Psoas muscle (tissue), 7 donors: ENCODE measurements at regions not wholly inside any gene's neighbourhood (a gene's known extent, or its start where the extent isn't known, plus 50 kb on each side); places are given as distances from the start of the nearest gene placed in this dataset.

Experiments
- ATAC-seq, 4 donors: fragments of 200-7000 bp; cut with Tn5 transposase; one replicate each; pipeline ENCODE4 v1.9.1; 2020; ENCODE audit warnings: moderate library complexity in 3 of 4, mild to moderate bottlenecking in 2 of 4
- DNase-seq, 2 donors: peaks; one replicate each; pipeline ENCODE4 v3.0.0-alpha.2; 2020
- H3K27ac ChIP-seq: fragments of 200-600 bp; one replicate; pipeline ENCODE4 v1.8.0; 2022
- H3K27me3 ChIP-seq, 3 donors: fragments of 200-600 bp in 1 of 3; one replicate each; pipeline versions ENCODE4 v1.6.1 to v1.8.0; 2013 to 2022; ENCODE audit warnings: low read length in 2 of 3, mild to moderate bottlenecking in 2 of 3, moderate library complexity in 1 of 3; ENCODE audit not compliant: insufficient read depth in 3 of 3
- H3K36me3 ChIP-seq, 2 donors: fragments of 200-600 bp in 1 of 2; one replicate each; pipeline versions ENCODE4 v1.6.1 to v1.8.0; 2013 to 2022; ENCODE audit warnings: low read depth in 1 of 2, mild to moderate bottlenecking in 1 of 2, moderate library complexity in 1 of 2; ENCODE audit not compliant: insufficient read depth in 1 of 2
- H3K4me1 ChIP-seq: fragments of 200-600 bp; one replicate; pipeline ENCODE4 v1.8.0; 2022
- H3K4me3 ChIP-seq: fragments of 200-600 bp; one replicate; pipeline ENCODE4 v1.8.0; 2022; ENCODE audit warnings: mild to moderate bottlenecking
- H3K9me3 ChIP-seq: fragments of 200-600 bp; one replicate; pipeline ENCODE4 v1.8.0; 2022
- WGBS, 3 donors: extraction: QIAGEN DNeasy Blood & Tissue Kit; methylation state at CpG; one replicate each; pipeline versions ENCODE4 v1.1.6 to v1.1.7; 2013; 5-methylcytosine and 5-hydroxymethylcytosine counted together
- intact Hi-C, 2 donors: fragments of 100-400 bp; cut with DNase I; formaldehyde crosslinking; loops; one replicate each; pipeline versions ENCODE4 v1.11.0 to v1.14.2; 2022
- TF ChIP-seq, protein P1 (sequence below): fragments of 200-600 bp; IDR thresholded peaks from one replicate; pipeline ENCODE4 v1.8.0; 2022; ENCODE audit warnings: antibody characterized with exemption
- donor health status: healthy with polysubstance abuse.
- donor health status: DM: no; HTN: no; CAD: no; lungs with moderate emphysema.
- donor health status: Bipolar disorder and iron deficiency.
- donor health status: healthy.
- donor health status: DM: yes; HTN: yes; CAD: no.
- donor health status: DM: no; HTN: no; CAD: no.
- donor health status: DM: yes; HTN: yes; CAD: no.

DNA sequence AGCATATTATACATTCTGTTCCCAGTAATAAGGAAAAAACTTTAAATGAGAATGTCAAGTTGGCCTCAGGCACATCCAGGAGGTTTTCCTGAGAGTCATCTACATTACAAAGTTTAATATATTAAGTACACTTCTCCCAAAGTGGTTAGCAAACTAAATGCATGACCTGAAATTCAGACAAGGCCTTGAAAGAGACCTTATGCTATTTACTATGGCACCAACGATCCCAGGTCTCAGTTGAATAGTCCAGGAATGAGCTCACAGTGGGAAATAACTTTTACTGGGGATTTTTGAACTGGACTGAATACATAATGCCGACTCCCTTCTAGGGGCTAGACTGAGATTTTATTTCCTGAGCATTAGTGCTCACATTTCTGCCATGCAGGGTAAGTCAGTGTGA is 1577.5 kb upstream of the PCDH7 start:
- no peak overlapping the region for H3K4me3 ChIP-seq
- no peak for ATAC-seq
- no peak overlapping the region for H3K27ac ChIP-seq

DNA sequence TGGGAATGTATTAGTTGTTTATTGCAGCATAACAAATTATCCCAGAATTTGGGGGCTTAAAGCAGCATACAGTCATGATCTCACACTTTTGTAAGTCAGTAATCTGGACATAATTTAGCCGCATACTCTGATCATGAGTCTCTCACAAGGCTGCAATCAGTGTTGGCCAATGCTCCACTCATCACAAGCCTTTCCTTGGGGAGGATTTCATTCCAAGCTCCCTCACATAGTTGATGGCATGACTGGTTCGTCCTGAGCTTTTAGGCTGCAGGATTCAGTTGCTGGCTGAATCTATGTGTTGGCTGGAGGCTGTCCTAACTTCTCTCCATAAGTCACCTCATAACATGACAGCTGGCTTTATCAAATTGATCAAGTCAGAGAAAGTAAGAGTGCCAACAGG is 1568.6 kb upstream of the PCDH7 start:
- Histone ChIP-seq H3K4me3 (no peak overlapping the region), H3K4me1 (no peaks in the 10 kb centered on the region), H3K36me3 (no peaks in the 10 kb centered on the region), H3K9me3 (no peaks in the 10 kb centered on the region), H3K27me3 (no peaks in the 10 kb centered on the region), H3K27ac (no peak overlapping the region)
- ATAC-seq (no peak), DNase-seq (no peak)
- intact Hi-C loops = no loop called here
- TF ChIP-seq, protein P1, sequence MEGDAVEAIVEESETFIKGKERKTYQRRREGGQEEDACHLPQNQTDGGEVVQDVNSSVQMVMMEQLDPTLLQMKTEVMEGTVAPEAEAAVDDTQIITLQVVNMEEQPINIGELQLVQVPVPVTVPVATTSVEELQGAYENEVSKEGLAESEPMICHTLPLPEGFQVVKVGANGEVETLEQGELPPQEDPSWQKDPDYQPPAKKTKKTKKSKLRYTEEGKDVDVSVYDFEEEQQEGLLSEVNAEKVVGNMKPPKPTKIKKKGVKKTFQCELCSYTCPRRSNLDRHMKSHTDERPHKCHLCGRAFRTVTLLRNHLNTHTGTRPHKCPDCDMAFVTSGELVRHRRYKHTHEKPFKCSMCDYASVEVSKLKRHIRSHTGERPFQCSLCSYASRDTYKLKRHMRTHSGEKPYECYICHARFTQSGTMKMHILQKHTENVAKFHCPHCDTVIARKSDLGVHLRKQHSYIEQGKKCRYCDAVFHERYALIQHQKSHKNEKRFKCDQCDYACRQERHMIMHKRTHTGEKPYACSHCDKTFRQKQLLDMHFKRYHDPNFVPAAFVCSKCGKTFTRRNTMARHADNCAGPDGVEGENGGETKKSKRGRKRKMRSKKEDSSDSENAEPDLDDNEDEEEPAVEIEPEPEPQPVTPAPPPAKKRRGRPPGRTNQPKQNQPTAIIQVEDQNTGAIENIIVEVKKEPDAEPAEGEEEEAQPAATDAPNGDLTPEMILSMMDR = no peak
- 53 to 75% (median 60%) methylated on average over 2 of the region's 2 CpGs for WGBS, 3 donors

More for the DNA sequence above, 1577.5 kb upstream of the PCDH7 start:
- H3K9me3 ChIP-seq = no peaks in the 10 kb centered on the region
- TF ChIP-seq, protein P1 = no peak
- no peak for DNase-seq
- WGBS, 3 donors = 32 to 49% (median 35%) methylated on average over 2 of the region's 2 CpGs
- no peaks in the 10 kb centered on the region for H3K27me3 ChIP-seq
- H3K36me3 ChIP-seq = no peaks in the 10 kb centered on the region
- intact Hi-C loops = no loop called here
- H3K4me1 ChIP-seq = no peaks in the 10 kb centered on the region

DNA sequence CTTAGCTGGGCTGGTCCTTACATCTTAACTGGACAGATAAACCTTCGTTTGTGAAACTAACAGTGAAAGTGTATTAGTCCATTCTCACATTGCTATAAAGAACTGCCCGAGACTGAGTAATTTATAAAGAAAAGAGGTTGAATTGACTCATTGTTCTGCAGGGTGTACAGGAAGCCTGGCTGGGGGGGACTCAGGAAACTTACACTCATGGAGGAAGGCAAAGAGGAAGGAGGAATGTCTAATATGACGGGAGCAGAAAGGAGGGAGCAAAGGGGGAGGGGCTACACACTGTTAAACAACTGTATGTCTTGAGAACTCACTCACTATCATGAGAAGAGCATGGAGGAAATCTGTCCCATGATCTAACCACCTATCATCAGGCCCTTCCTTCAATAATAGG is 1566.5 kb upstream of the PCDH7 start:
- Histone ChIP-seq H3K9me3 (peaks cover 4% of the 10 kb centered on the region), H3K27me3 (no peaks in the 10 kb centered on the region), H3K27ac (no peak overlapping the region), H3K4me3 (no peak overlapping the region), H3K36me3 (no peaks in the 10 kb centered on the region), H3K4me1 (no peaks in the 10 kb centered on the region)
- no peak for ATAC-seq
- TF ChIP-seq, protein P1 = no peak
- no peak for DNase-seq
- 52 to 59% (median 54%) methylated on average over 3 of the region's 3 CpGs for WGBS, 3 donors
- intact Hi-C loops = no loop called here

DNA sequence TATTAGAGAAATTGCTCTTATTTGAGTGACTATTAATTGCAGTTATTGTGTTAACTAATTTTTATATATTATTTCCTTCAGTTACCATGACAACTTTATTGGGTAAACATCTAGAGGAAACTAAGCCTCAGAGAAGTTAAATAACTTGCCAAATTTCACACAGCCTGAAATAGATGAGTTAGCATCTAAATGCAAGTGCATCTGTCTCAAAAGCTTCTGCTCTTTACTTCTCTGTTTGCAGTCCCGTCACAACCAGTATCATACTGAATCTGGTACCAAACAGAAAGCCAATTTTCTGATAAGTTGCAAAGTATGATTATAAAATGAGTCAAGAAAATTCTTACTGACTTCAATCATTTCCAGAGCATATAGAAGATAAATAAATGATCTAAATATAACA is 1544.9 kb upstream of the PCDH7 start:
- no peaks in the 10 kb centered on the region for H3K9me3 ChIP-seq
- TF ChIP-seq, protein P1 = no peak
- H3K27me3 ChIP-seq = no peaks in the 10 kb centered on the region
- no peak for DNase-seq
- no peaks in the 10 kb centered on the region for H3K4me1 ChIP-seq
- H3K4me3 ChIP-seq = no peak overlapping the region
- WGBS, 3 donors = 65 to 77% (median 71%) methylated on average over 1 of the region's 1 CpG
- H3K27ac ChIP-seq = no peak overlapping the region
- ATAC-seq = no peak
- intact Hi-C loops = no loop called here
- no peaks in the 10 kb centered on the region for H3K36me3 ChIP-seq

DNA sequence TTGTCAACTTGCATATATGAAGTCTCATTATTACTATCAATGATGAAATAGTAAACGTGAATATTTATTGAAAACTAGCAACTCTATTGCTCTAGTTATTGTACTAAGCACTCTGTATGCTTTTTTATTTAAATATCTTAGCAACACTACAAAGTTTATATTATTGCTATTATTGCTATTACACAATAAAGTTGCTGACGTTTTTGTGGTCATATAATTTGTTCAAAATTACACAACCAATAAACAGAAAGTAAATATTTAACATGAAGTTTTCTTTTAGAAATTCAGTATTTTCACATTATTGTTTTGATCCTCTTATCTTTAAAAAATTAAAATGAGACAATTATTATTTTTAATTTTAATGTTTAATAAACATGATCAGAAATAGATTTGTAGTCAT is 1521.1 kb upstream of the PCDH7 start:
- Histone ChIP-seq H3K36me3 (no peaks in the 10 kb centered on the region), H3K4me3 (no peak overlapping the region), H3K9me3 (peaks cover 4% of the 10 kb centered on the region), H3K4me1 (no peaks in the 10 kb centered on the region), H3K27me3 (no peaks in the 10 kb centered on the region), H3K27ac (no peak overlapping the region)
- ATAC-seq (no peak), DNase-seq (no peak)
- TF ChIP-seq, protein P1 = no peak
- WGBS, 3 donors = 72 to 80% (median 80%) methylated on average over 2 of the region's 2 CpGs
- intact Hi-C loops = no loop called here
